AG04449 (cell line): ENCODE measurements at regions not wholly inside any gene's neighbourhood (a gene's known extent, or its start where the extent isn't known, plus 50 kb on each side); places are given as distances from the start of the nearest gene placed in this dataset.
"Not testable (repeated sequence)": the region's sequence is repeated elsewhere in the genome, so short reads cannot be mapped to it uniquely, and the experiment has no call there.

Experiments
- CTCF ChIA-PET: fragments of 350-600 bp; formaldehyde crosslinking; extraction: SDS; loops from one replicate; lab custom pipeline; 2021; ENCODE audit warnings: antibody characterized with exemption; lab: Yijun Ruan, JAX
- POLR2A ChIA-PET: fragments of 400-600, 350-600 bp; formaldehyde crosslinking; extraction: SDS; loops from one replicate; lab custom pipeline; 2020; ENCODE audit warnings: antibody characterized with exemption, inconsistent platforms; lab: Yijun Ruan, JAX
- DNase-seq: peaks from one replicate; pipeline ENCODE4 v3.0.0-alpha.2; 2010; ENCODE audit warnings: low read depth, low spot score
- H3K4me3 ChIP-seq: 2 replicates; pipeline ENCODE4 v1.5.1; 2011; ENCODE audit warnings: low read depth, mild to moderate bottlenecking, control low read depth, low read length
- CTCF ChIP-seq: IDR thresholded peaks from one replicate; pipeline ENCODE4 v1.5.1; 2011; ENCODE audit warnings: mild to moderate bottlenecking, moderate library complexity, low read length, control low read depth, inconsistent platforms; ENCODE audit not compliant: insufficient read depth; ENCODE audit errors: missing control alignments

- no peak for TF ChIP-seq CTCF
- POLR2A ChIA-PET: no interaction called here
- no peak overlapping the region for H3K4me3 ChIP-seq
- CTCF ChIA-PET: no interaction called here
- DNase-seq: no peak
Measured at GRCh38 chr18:73331212-73331772, 463.5 kb upstream of the NETO1 start.

GRCh38 chr18:73330106-73330505 lies 462.3 kb upstream of the NETO1 start:
- CTCF ChIA-PET, DNase-seq, H3K4me3 ChIP-seq, POLR2A ChIA-PET: not testable (repeated sequence)

- CTCF ChIA-PET, POLR2A ChIA-PET, H3K4me3 ChIP-seq: not testable (repeated sequence)
Measured at GRCh38 chr18:73324187-73324831, 456.5 kb upstream of the NETO1 start.

GRCh38 chr18:73318739-73319479 lies 451.1 kb upstream of the NETO1 start:
- TF ChIP-seq CTCF: no peak
- no peak for DNase-seq
- H3K4me3 ChIP-seq: no peak overlapping the region
- ChIA-PET POLR2A (no interaction called here), CTCF (no interaction called here)

More at GRCh38 chr18:73324187-73324831, 456.5 kb upstream of the NETO1 start:
- not testable (repeated sequence) for DNase-seq

- POLR2A ChIA-PET: no interaction called here
- no peak for TF ChIP-seq CTCF
- DNase-seq: no peak
- CTCF ChIA-PET: no interaction called here
- no peak overlapping the region for H3K4me3 ChIP-seq
Measured at GRCh38 chr18:73316513-73316912, 448.7 kb upstream of the NETO1 start.

GRCh38 chr18:73315381-73315780 lies 447.6 kb upstream of the NETO1 start:
- H3K4me3 ChIP-seq: no peak overlapping the region
- DNase-seq: no peak
- POLR2A ChIA-PET: no interaction called here
- CTCF ChIA-PET: no interaction called here
- TF ChIP-seq CTCF: no peak

GRCh38 chr18:73313476-73313875 lies 445.7 kb upstream of the NETO1 start:
- ChIA-PET POLR2A (no interaction called here), CTCF (no interaction called here)
- no peak overlapping the region for H3K4me3 ChIP-seq
- no peak for DNase-seq
- no peak for TF ChIP-seq CTCF
